Esophagus muscularis mucosa (tissue), 3 donors: ENCODE measurements at regions not wholly inside any gene's neighbourhood (a gene's known extent, or its start where the extent isn't known, plus 50 kb on each side); places are given as distances from the start of the nearest gene placed in this dataset.

ENCODE experiments used
- CTCF ChIP-seq, 3 experiments: fragments of 200-600 bp in 2 of 3; fragments of 450-650 bp in 1 of 3; sonication (generic) in 2 of 3; IDR thresholded peaks; one replicate each; pipeline ENCODE4 v1.5.1; 2017 to 2019; ENCODE audit warnings: antibody characterized with exemption in 3 of 3, mild to moderate bottlenecking in 2 of 3, moderate library complexity in 1 of 3
- POLR2A ChIP-seq: fragments of 450-650 bp; IDR thresholded peaks from one replicate; pipeline ENCODE4 v1.6.1; 2017; ENCODE audit warnings: antibody characterized with exemption, moderate library complexity, mild to moderate bottlenecking, low read depth
- POLR2AphosphoS5 ChIP-seq, 2 donors: sonication (generic); formaldehyde crosslinking; IDR thresholded peaks; one replicate each; pipeline ENCODE4 v1.6.1; 2017; ENCODE audit warnings: antibody characterized with exemption in 2 of 2

- TF ChIP-seq CTCF (IDR thresholded peaks at IDR 0.05) (no peak), POLR2AphosphoS5 (IDR thresholded peaks at IDR 0.05) (no peak), POLR2A (no peak)
These were observed 125.5 kb downstream of the OSTF1 start for GRCh38 chr9:75213765-75214164.
